HG03460 (cell line): ENCODE measurements at regions not wholly inside any gene's neighbourhood (a gene's known extent, or its start where the extent isn't known, plus 50 kb on each side); places are given as distances from the start of the nearest gene placed in this dataset.
A peak's percentile ranks its signal among the peaks of the same experiment; 100 is the strongest.

ENCODE experiments used
- ATAC-seq: cut with Tn5 transposase; IDR thresholded peaks from one replicate; pipeline ENCODE4 v1.9.1; 2021; ENCODE audit not compliant: unreplicated experiment

- ATAC-seq: peak; percentile 65
Observed at GRCh38 chrX:45758738-45759397, 558.2 kb upstream of the DIPK2B start.

- peak; percentile 44 for ATAC-seq
Observed at GRCh38 chrX:45758319-45758718, 557.6 kb upstream of the DIPK2B start.

GRCh38 chrX:45757272-45757671 lies 556.6 kb upstream of the DIPK2B start:
- ATAC-seq: no peak

- no peak for ATAC-seq
Observed at GRCh38 chrX:45756557-45756956, 555.9 kb upstream of the DIPK2B start.

GRCh38 chrX:45755703-45756102 lies 555.0 kb upstream of the DIPK2B start:
- ATAC-seq: no peak

- ATAC-seq: no peak
Observed at GRCh38 chrX:45751156-45751555, 550.5 kb upstream of the DIPK2B start.

GRCh38 chrX:45750639-45751038 lies 550.0 kb upstream of the DIPK2B start:
- no peak for ATAC-seq

- ATAC-seq: no peak
Observed at GRCh38 chrX:45749375-45749774, 548.7 kb upstream of the DIPK2B start.

GRCh38 chrX:45748369-45748774 lies 547.7 kb upstream of the DIPK2B start:
- no peak for ATAC-seq

GRCh38 chrX:45747905-45748304 lies 547.2 kb upstream of the DIPK2B start:
- no peak for ATAC-seq

GRCh38 chrX:45745479-45745878 lies 544.8 kb upstream of the DIPK2B start:
- no peak for ATAC-seq

GRCh38 chrX:45743906-45744625 lies 543.4 kb upstream of the DIPK2B start:
- no peak for ATAC-seq

- no peak for ATAC-seq
Observed at GRCh38 chrX:45743081-45743533, 542.4 kb upstream of the DIPK2B start.

GRCh38 chrX:45740291-45740690 lies 539.6 kb upstream of the DIPK2B start:
- ATAC-seq: no peak

- ATAC-seq: no peak
Observed at GRCh38 chrX:45735571-45735970, 534.9 kb upstream of the DIPK2B start.

GRCh38 chrX:45731448-45731847 lies 530.8 kb upstream of the DIPK2B start:
- ATAC-seq: no peak

- ATAC-seq: no peak
Observed at GRCh38 chrX:45727761-45728160, 527.1 kb upstream of the DIPK2B start.

GRCh38 chrX:45722471-45722870 lies 521.8 kb upstream of the DIPK2B start:
- no peak for ATAC-seq

GRCh38 chrX:45719751-45720501 lies 519.2 kb upstream of the DIPK2B start:
- ATAC-seq: no peak

GRCh38 chrX:45718676-45719075 lies 518.0 kb upstream of the DIPK2B start:
- no peak for ATAC-seq

GRCh38 chrX:45716750-45717149 lies 516.1 kb upstream of the DIPK2B start:
- ATAC-seq: no peak

- no peak for ATAC-seq
Observed at GRCh38 chrX:45715748-45716147, 515.1 kb upstream of the DIPK2B start.
